ENCODE measurements at regions not wholly inside any gene's neighbourhood (a gene's known extent, or its start where the extent isn't known, plus 50 kb on each side); places are given as distances from the start of the nearest gene placed in this dataset.

- DNase-seq = no peak
These were observed 214.5 kb downstream of the KLF5 start for GRCh38 chr13:73273276-73273675.

- DNase-seq = no peak
These were observed 214.0 kb downstream of the KLF5 start for GRCh38 chr13:73272831-73273230.

GRCh38 chr13:73268306-73268705, 209.5 kb downstream of the KLF5 start:
- no peak for DNase-seq

- DNase-seq = no peak
These were observed 207.9 kb downstream of the KLF5 start for GRCh38 chr13:73266640-73267180.

GRCh38 chr13:73262862-73263627, 204.2 kb downstream of the KLF5 start:
- DNase-seq = no peak

GRCh38 chr13:73261739-73262216, 203.0 kb downstream of the KLF5 start:
- no peak for DNase-seq

GRCh38 chr13:73259061-73260017, 200.5 kb downstream of the KLF5 start:
- DNase-seq = no peak

GRCh38 chr13:73258406-73258805, 199.6 kb downstream of the KLF5 start:
- DNase-seq = no peak

GRCh38 chr13:73254827-73255226, 196.0 kb downstream of the KLF5 start:
- no peak for DNase-seq

GRCh38 chr13:73251626-73252265, 192.9 kb downstream of the KLF5 start:
- no peak for DNase-seq

GRCh38 chr13:73250061-73250460, 191.3 kb downstream of the KLF5 start:
- no peak for DNase-seq

- no peak for DNase-seq
These were observed 190.1 kb downstream of the KLF5 start for GRCh38 chr13:73248711-73249580.

GRCh38 chr13:73248154-73248553, 189.3 kb downstream of the KLF5 start:
- DNase-seq = no peak

- DNase-seq = no peak
These were observed 186.4 kb downstream of the KLF5 start for GRCh38 chr13:73245246-73245645.

GRCh38 chr13:73244467-73244866, 185.7 kb downstream of the KLF5 start:
- DNase-seq = no peak

GRCh38 chr13:73242515-73243015, 183.8 kb downstream of the KLF5 start:
- DNase-seq = no peak

GRCh38 chr13:73240193-73240592, 181.4 kb downstream of the KLF5 start:
- no peak for DNase-seq

GRCh38 chr13:73235385-73235784, 176.6 kb downstream of the KLF5 start:
- no peak for DNase-seq

GRCh38 chr13:73231471-73231870, 172.7 kb downstream of the KLF5 start:
- DNase-seq = no peak

GRCh38 chr13:73230716-73231115, 171.9 kb downstream of the KLF5 start:
- DNase-seq = no peak

GRCh38 chr13:73228546-73228945, 169.7 kb downstream of the KLF5 start:
- no peak for DNase-seq

- DNase-seq = no peak
These were observed 167.2 kb downstream of the KLF5 start for GRCh38 chr13:73225990-73226389.

All from NCI-H2029 treated with DMSO at 0.1 percent for 48 hours (cell line).